ENCODE measurements at regions not wholly inside any gene's neighbourhood (a gene's known extent, or its start where the extent isn't known, plus 50 kb on each side); places are given as distances from the start of the nearest gene placed in this dataset.

- TF ChIP-seq CTCF (IDR thresholded peaks at IDR 0.05; ENCODE audit: low read depth, low read length, poor library complexity, severe bottlenecking) = no peak
- TF ChIP-seq EZH2phosphoT487 (IDR thresholded peaks at IDR 0.05; ENCODE audit: borderline replicate concordance, low read length) = no peak
- Histone ChIP-seq H3K4me2 (ENCODE audit: low read length) (no peak overlapping the region), H3K79me2 (ENCODE audit: control insufficient read depth, low read length) (no peaks in the 10 kb centered on the region), H3F3A (ENCODE audit: control insufficient read depth, insufficient read depth) (no peaks in the 10 kb centered on the region), H3K27ac (ENCODE audit: low read depth, low read length) (no peak overlapping the region), H3K27me3 (ENCODE audit: control insufficient read depth, low read length) (no peaks in the 10 kb centered on the region), H3K4me3 (ENCODE audit: low read length) (no peak overlapping the region), H3K4me1 (ENCODE audit: control insufficient read depth, low read length) (peaks cover 23% of the 10 kb centered on the region), H4K20me1 (ENCODE audit: control insufficient read depth, insufficient read depth, low read depth, low read length) (no peaks in the 10 kb centered on the region), H3K36me3 (ENCODE audit: control insufficient read depth, low read length) (no peaks in the 10 kb centered on the region), H3K9me2 (replicated peaks; ENCODE audit: control insufficient read depth, low read length) (no peaks in the 10 kb centered on the region), H3K9me3 (ENCODE audit: control insufficient read depth, insufficient read depth, low read length) (peaks cover 9% of the 10 kb centered on the region; the same call in 1 of the 2 replicates)
Observed at GRCh38 chr1:221796700-221797099, 54.8 kb upstream of the DUSP10 start.

GRCh38 chr1:221795380-221795779 lies 53.5 kb upstream of the DUSP10 start:
- no peaks in the 10 kb centered on the region for H3K27me3 ChIP-seq (ENCODE audit: control insufficient read depth, low read length)
- TF ChIP-seq EZH2phosphoT487 (IDR thresholded peaks at IDR 0.05; ENCODE audit: borderline replicate concordance, low read length) (no peak), CTCF (IDR thresholded peaks at IDR 0.05; ENCODE audit: low read depth, low read length, poor library complexity, severe bottlenecking) (no peak)
- H3F3A ChIP-seq (ENCODE audit: control insufficient read depth, insufficient read depth) = no peaks in the 10 kb centered on the region
- H3K4me2 ChIP-seq (ENCODE audit: low read length) = no peak overlapping the region
- H3K79me2 ChIP-seq (ENCODE audit: control insufficient read depth, low read length) = no peaks in the 10 kb centered on the region
- H3K36me3 ChIP-seq (ENCODE audit: control insufficient read depth, low read length) = no peaks in the 10 kb centered on the region
- H3K9me2 ChIP-seq (replicated peaks; ENCODE audit: control insufficient read depth, low read length) = no peaks in the 10 kb centered on the region
- H4K20me1 ChIP-seq (ENCODE audit: control insufficient read depth, insufficient read depth, low read depth, low read length) = no peaks in the 10 kb centered on the region
- H3K27ac ChIP-seq (ENCODE audit: low read depth, low read length) = no peak overlapping the region
- peaks cover 7% of the 10 kb centered on the region; the same call in 1 of the 2 replicates for H3K9me3 ChIP-seq (ENCODE audit: control insufficient read depth, insufficient read depth, low read length)
- peaks cover 23% of the 10 kb centered on the region for H3K4me1 ChIP-seq (ENCODE audit: control insufficient read depth, low read length)
- no peak overlapping the region for H3K4me3 ChIP-seq (ENCODE audit: low read length)

GRCh38 chr1:221794935-221795334 lies 53.0 kb upstream of the DUSP10 start:
- no peaks in the 10 kb centered on the region for H3F3A ChIP-seq (ENCODE audit: control insufficient read depth, insufficient read depth)
- no peaks in the 10 kb centered on the region for H3K79me2 ChIP-seq (ENCODE audit: control insufficient read depth, low read length)
- H3K27ac ChIP-seq (ENCODE audit: low read depth, low read length) = no peak overlapping the region
- no peaks in the 10 kb centered on the region for H3K36me3 ChIP-seq (ENCODE audit: control insufficient read depth, low read length)
- no peak overlapping the region for H3K4me2 ChIP-seq (ENCODE audit: low read length)
- no peaks in the 10 kb centered on the region for H3K9me2 ChIP-seq (replicated peaks; ENCODE audit: control insufficient read depth, low read length)
- H3K27me3 ChIP-seq (ENCODE audit: control insufficient read depth, low read length) = no peaks in the 10 kb centered on the region
- no peak overlapping the region for H3K4me3 ChIP-seq (ENCODE audit: low read length)
- H3K4me1 ChIP-seq (ENCODE audit: control insufficient read depth, low read length) = peaks cover 23% of the 10 kb centered on the region
- TF ChIP-seq EZH2phosphoT487 (IDR thresholded peaks at IDR 0.05; ENCODE audit: borderline replicate concordance, low read length) (no peak), CTCF (IDR thresholded peaks at IDR 0.05; ENCODE audit: low read depth, low read length, poor library complexity, severe bottlenecking) (no peak)
- H4K20me1 ChIP-seq (ENCODE audit: control insufficient read depth, insufficient read depth, low read depth, low read length) = no peaks in the 10 kb centered on the region
- peaks cover 7% of the 10 kb centered on the region; the same call in 1 of the 2 replicates for H3K9me3 ChIP-seq (ENCODE audit: control insufficient read depth, insufficient read depth, low read length)
